ENCODE measurements at regions not wholly inside any gene's neighbourhood (a gene's known extent, or its start where the extent isn't known, plus 50 kb on each side); places are given as distances from the start of the nearest gene placed in this dataset.

DNA sequence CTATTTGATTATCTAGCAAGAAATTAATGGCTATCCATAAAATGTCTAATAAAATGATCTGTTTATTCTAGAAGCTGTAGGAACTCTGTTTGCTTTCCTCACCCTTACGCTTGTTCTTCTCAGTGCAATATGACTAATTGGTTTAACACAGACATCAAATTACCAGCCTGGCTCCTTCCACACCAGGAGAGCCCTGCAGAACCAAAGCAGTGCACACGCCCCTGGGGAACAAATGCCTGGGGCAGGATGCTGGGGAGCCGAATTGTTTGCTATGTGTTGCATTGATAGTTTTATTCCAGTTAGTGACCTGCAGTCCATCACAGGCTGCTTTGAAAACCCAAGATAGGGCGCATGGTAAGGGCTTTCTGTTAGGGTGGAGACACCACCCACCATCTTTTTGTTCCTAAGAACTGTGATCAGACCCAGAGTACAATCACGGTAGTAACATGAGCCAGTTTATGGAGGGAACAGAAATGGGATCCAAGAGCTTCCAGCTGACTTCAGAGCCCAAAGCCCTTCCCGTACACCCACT lies 126.4 kb upstream of the CD93 start:
- Histone ChIP-seq H3K9ac (ENCODE audit: low read length) (no peak overlapping the region), H3K79me2 (ENCODE audit: low read length) (no peaks in the 10 kb centered on the region), H4K20me1 (ENCODE audit: insufficient read depth, low read length) (no peaks in the 10 kb centered on the region)

DNA sequence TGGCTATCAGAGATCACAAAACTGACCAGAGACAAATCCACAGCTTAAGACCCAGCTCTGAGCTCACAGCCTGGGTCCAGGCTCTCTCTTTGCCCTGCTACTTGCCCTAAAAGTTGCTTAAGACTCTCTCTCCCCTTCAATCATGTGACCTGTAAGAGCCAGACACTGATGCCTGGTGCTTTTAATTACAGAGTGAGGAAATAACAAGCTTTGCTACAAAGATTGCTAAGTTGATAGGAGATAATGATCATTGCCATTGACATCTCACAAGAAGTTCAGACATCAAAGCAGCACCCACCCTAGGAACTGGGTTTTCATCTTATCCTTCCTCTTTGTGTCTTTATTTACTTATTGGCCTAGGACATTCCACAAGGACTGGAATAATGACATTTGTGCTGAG lies 125.9 kb upstream of the CD93 start:
- Histone ChIP-seq H3K79me2 (ENCODE audit: low read length) (no peaks in the 10 kb centered on the region), H3K4me1 (ENCODE audit: low read length) (no peaks in the 10 kb centered on the region), H3K27ac (ENCODE audit: low read length) (no peak overlapping the region), H3K36me3 (replicated peaks; ENCODE audit: low read depth, low read length) (no peaks in the 10 kb centered on the region), H4K20me1 (ENCODE audit: insufficient read depth, low read length) (no peaks in the 10 kb centered on the region), H3K4me2 (ENCODE audit: low read length) (no peak overlapping the region), H3K9ac (ENCODE audit: low read length) (no peak overlapping the region), H3K4me3 (ENCODE audit: low read length) (no peak overlapping the region), H3K9me3 (ENCODE audit: insufficient read depth, low read length) (no peaks in the 10 kb centered on the region), H2AFZ (ENCODE audit: low read depth, low read length) (no peak overlapping the region), H3K27me3 (ENCODE audit: low read depth, low read length) (peaks cover 49% of the 10 kb centered on the region)
- TF ChIP-seq EZH2phosphoT487 (IDR thresholded peaks at IDR 0.05; ENCODE audit: low read depth): no peak
- TF ChIP-seq, protein P1, sequence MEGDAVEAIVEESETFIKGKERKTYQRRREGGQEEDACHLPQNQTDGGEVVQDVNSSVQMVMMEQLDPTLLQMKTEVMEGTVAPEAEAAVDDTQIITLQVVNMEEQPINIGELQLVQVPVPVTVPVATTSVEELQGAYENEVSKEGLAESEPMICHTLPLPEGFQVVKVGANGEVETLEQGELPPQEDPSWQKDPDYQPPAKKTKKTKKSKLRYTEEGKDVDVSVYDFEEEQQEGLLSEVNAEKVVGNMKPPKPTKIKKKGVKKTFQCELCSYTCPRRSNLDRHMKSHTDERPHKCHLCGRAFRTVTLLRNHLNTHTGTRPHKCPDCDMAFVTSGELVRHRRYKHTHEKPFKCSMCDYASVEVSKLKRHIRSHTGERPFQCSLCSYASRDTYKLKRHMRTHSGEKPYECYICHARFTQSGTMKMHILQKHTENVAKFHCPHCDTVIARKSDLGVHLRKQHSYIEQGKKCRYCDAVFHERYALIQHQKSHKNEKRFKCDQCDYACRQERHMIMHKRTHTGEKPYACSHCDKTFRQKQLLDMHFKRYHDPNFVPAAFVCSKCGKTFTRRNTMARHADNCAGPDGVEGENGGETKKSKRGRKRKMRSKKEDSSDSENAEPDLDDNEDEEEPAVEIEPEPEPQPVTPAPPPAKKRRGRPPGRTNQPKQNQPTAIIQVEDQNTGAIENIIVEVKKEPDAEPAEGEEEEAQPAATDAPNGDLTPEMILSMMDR (IDR thresholded peaks at IDR 0.05; ENCODE audit: low read depth, low read length): no peak

More for the DNA sequence above, 126.4 kb upstream of the CD93 start:
- Histone ChIP-seq H3K4me1 (ENCODE audit: low read length) (no peaks in the 10 kb centered on the region), H3K36me3 (replicated peaks; ENCODE audit: low read depth, low read length) (no peaks in the 10 kb centered on the region), H3K9me3 (ENCODE audit: insufficient read depth, low read length) (no peaks in the 10 kb centered on the region), H2AFZ (ENCODE audit: low read depth, low read length) (no peak overlapping the region), H3K4me3 (ENCODE audit: low read length) (no peak overlapping the region), H3K27ac (ENCODE audit: low read length) (no peak overlapping the region), H3K27me3 (ENCODE audit: low read depth, low read length) (peaks cover 49% of the 10 kb centered on the region), H3K4me2 (ENCODE audit: low read length) (no peak overlapping the region)
- TF ChIP-seq, protein P1 (IDR thresholded peaks at IDR 0.05; ENCODE audit: low read depth, low read length): no peak
- no peak for TF ChIP-seq EZH2phosphoT487 (IDR thresholded peaks at IDR 0.05; ENCODE audit: low read depth)

DNA sequence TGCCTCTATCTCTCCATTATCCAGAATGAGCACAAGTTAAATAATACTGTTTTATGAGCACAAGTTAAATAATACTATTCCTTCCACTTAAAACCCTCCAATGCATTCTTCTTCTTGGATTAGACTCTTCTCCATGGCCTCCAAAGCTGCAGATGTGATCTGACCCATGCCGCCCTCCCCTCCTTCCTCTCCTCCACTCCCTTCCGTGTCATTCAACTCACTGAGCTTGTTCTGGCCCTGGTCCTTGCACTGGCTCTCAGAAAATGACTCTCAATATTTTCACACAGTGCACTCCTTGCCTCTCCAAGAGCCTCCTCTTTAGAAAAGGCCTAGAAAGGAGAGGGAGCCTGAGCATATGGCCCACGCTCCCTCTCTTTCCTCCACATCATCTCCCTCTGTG lies 125.0 kb upstream of the CD93 start:
- Histone ChIP-seq H3K4me2 (ENCODE audit: low read length) (no peak overlapping the region), H2AFZ (ENCODE audit: low read depth, low read length) (no peak overlapping the region), H3K9me3 (ENCODE audit: insufficient read depth, low read length) (no peaks in the 10 kb centered on the region), H3K79me2 (ENCODE audit: low read length) (no peaks in the 10 kb centered on the region), H4K20me1 (ENCODE audit: insufficient read depth, low read length) (no peaks in the 10 kb centered on the region), H3K27ac (ENCODE audit: low read length) (no peak overlapping the region), H3K4me1 (ENCODE audit: low read length) (no peaks in the 10 kb centered on the region), H3K4me3 (ENCODE audit: low read length) (no peak overlapping the region), H3K9ac (ENCODE audit: low read length) (no peak overlapping the region), H3K27me3 (ENCODE audit: low read depth, low read length) (peaks cover 49% of the 10 kb centered on the region), H3K36me3 (replicated peaks; ENCODE audit: low read depth, low read length) (no peaks in the 10 kb centered on the region)
- TF ChIP-seq EZH2phosphoT487 (IDR thresholded peaks at IDR 0.05; ENCODE audit: low read depth): no peak
- TF ChIP-seq, protein P1 (IDR thresholded peaks at IDR 0.05; ENCODE audit: low read depth, low read length): no peak

DNA sequence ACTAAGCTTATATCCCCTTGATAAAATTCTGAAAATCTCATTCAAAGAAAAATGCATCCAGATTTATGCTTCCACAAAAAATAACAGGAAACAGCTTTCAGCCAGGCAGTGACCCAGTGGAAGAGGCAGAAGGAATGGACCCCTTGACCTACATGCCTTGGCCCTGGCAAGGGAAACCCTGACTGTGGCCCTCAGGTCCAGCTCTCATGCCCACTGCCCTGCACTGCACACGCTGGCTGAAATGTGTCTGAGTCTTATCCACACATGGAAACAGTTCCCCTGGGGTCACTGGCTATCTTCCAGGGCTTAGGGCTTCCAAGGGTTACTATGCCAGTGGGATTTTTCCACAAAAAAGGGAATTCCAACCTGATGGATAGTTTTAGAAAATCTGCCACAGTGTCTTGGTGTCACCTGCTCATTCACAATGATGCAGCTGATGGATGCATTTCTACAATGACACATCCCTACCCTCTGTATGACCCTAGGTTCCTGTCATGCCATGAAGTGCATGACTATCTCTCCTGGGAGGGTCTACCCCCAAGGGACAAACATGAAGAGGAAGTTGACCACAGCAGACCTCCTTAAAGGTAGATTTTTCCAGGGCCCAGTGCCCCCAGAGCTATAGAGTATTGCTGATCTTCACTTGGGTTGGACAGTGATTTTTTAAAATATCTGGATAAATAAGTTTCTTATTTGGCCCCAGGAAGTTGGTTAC lies 121.9 kb upstream of the CD93 start:
- H3K4me1 ChIP-seq (ENCODE audit: low read length): no peaks in the 10 kb centered on the region
- H3K9ac ChIP-seq (ENCODE audit: low read length): no peak overlapping the region
- H3K27ac ChIP-seq (ENCODE audit: low read length): no peak overlapping the region
- H2AFZ ChIP-seq (ENCODE audit: low read depth, low read length): no peak overlapping the region
- H3K4me2 ChIP-seq (ENCODE audit: low read length): no peak overlapping the region
- no peak overlapping the region for H3K4me3 ChIP-seq (ENCODE audit: low read length)
- no peaks in the 10 kb centered on the region for H3K9me3 ChIP-seq (ENCODE audit: insufficient read depth, low read length)
- H4K20me1 ChIP-seq (ENCODE audit: insufficient read depth, low read length): no peaks in the 10 kb centered on the region
- H3K27me3 ChIP-seq (ENCODE audit: low read depth, low read length): peaks cover 59% of the 10 kb centered on the region
- no peaks in the 10 kb centered on the region for H3K36me3 ChIP-seq (replicated peaks; ENCODE audit: low read depth, low read length)
- no peaks in the 10 kb centered on the region for H3K79me2 ChIP-seq (ENCODE audit: low read length)
- TF ChIP-seq, protein P1 (IDR thresholded peaks at IDR 0.05; ENCODE audit: low read depth, low read length): no peak
- no peak for TF ChIP-seq EZH2phosphoT487 (IDR thresholded peaks at IDR 0.05; ENCODE audit: low read depth)
